IMR-90 (cell line): ENCODE measurements at regions not wholly inside any gene's neighbourhood (a gene's known extent, or its start where the extent isn't known, plus 50 kb on each side); places are given as distances from the start of the nearest gene placed in this dataset.

ENCODE experiments used
- ATAC-seq: fragments of 200-7000 bp; cut with Tn5 transposase; 2 replicates; pipeline ENCODE4 v1.9.1; 2020; ENCODE audit warnings: low read depth, mild to moderate bottlenecking, moderate library complexity
- BruUV-seq: library from RNA; stranded (reverse); fragments of 400-500 nt; replicated peaks from 2 replicates; lab custom pipeline; 2021; lab: Mats Ljungman, UMichigan
- CTCF ChIA-PET: fragments of 300-600 bp; formaldehyde crosslinking; extraction: SDS; loops from one replicate; lab custom pipeline; 2021; ENCODE audit warnings: antibody characterized with exemption; lab: Yijun Ruan, JAX
- POLR2A ChIA-PET: fragments of 300-600 bp; sonication (Branson Sonifier 250); formaldehyde crosslinking; loops from one replicate; lab custom pipeline; 2022; ENCODE audit warnings: antibody characterized with exemption; ENCODE audit not compliant: unreplicated experiment; lab: Charles Lee
- DNase-seq: peaks from one replicate; pipeline ENCODE4 v3.0.0; 2013
- H2AFZ ChIP-seq: replicated peaks from 2 replicates; pipeline ENCODE3; 2013; ENCODE audit warnings: low read length, mild to moderate bottlenecking; ENCODE audit not compliant: poor library complexity
- H2AK5ac ChIP-seq: 2 replicates; pipeline ENCODE4 v1.6.1; 2013; ENCODE audit warnings: low read depth, low read length, inconsistent platforms
- H2AK9ac ChIP-seq: replicated peaks from 2 replicates; pipeline ENCODE3; 2013; ENCODE audit warnings: mild to moderate bottlenecking, low read depth, low read length, moderate library complexity; ENCODE audit not compliant: poor library complexity
- H2BK120ac ChIP-seq: 2 replicates; pipeline ENCODE4 v1.6.1; 2013; ENCODE audit warnings: low read depth, low read length, inconsistent platforms
- H2BK15ac ChIP-seq: 3 replicates; pipeline ENCODE4 v1.6.1; 2013; ENCODE audit warnings: low read depth, low read length, inconsistent platforms
- H2BK20ac ChIP-seq: 2 replicates; pipeline ENCODE4 v1.6.1; 2013; ENCODE audit warnings: low read depth, mild to moderate bottlenecking, inconsistent platforms, low read length, moderate library complexity
- H2BK5ac ChIP-seq: 2 replicates; pipeline ENCODE4 v1.6.1; 2013; ENCODE audit warnings: mild to moderate bottlenecking, low read depth, low read length, inconsistent platforms; ENCODE audit not compliant: poor library complexity, severe bottlenecking
- H3K14ac ChIP-seq: replicated peaks from 2 replicates; pipeline ENCODE4 v1.6.1; 2013; ENCODE audit warnings: low read depth, low read length, inconsistent platforms
- H3K18ac ChIP-seq: 2 replicates; pipeline ENCODE4 v1.6.1; 2013; ENCODE audit warnings: low read depth, low read length, control low read depth
- H3K23ac ChIP-seq: 2 replicates; pipeline ENCODE4 v1.6.1; 2013; ENCODE audit warnings: low read depth, low read length, inconsistent platforms
- H3K27ac ChIP-seq: 2 replicates; pipeline ENCODE4 v1.5.1; 2013; ENCODE audit warnings: mild to moderate bottlenecking, control low read depth, low read length; ENCODE audit not compliant: insufficient read depth
- H3K27me3 ChIP-seq: 2 replicates; pipeline ENCODE4 v1.6.1; 2013; ENCODE audit warnings: low read length; ENCODE audit not compliant: control insufficient read depth, insufficient read depth
- H3K36me3 ChIP-seq: 2 replicates; pipeline ENCODE4 v1.6.1; 2013; ENCODE audit warnings: low read length, mixed read lengths; ENCODE audit not compliant: control insufficient read depth, insufficient read depth
- H3K4ac ChIP-seq: 2 replicates; pipeline ENCODE4 v1.6.1; 2013; ENCODE audit warnings: low read depth, low read length, inconsistent platforms
- H3K4me1 ChIP-seq: 2 replicates; pipeline ENCODE4 v1.6.1; 2013; ENCODE audit warnings: low read length, mixed read lengths; ENCODE audit not compliant: control insufficient read depth, insufficient read depth
- H3K4me2 ChIP-seq: 2 replicates; pipeline ENCODE4 v1.6.1; 2013; ENCODE audit warnings: low read depth, mild to moderate bottlenecking, control low read depth, low read length, moderate library complexity
- H3K4me3 ChIP-seq: 2 replicates; pipeline ENCODE4 v1.5.1; 2013; ENCODE audit warnings: low read depth, mild to moderate bottlenecking, control low read depth, low read length, moderate library complexity; ENCODE audit not compliant: insufficient read depth
- H3K56ac ChIP-seq: 2 replicates; pipeline ENCODE4 v1.6.1; 2013; ENCODE audit warnings: low read length, inconsistent platforms; ENCODE audit not compliant: insufficient read depth; ENCODE audit errors: extremely low read depth
- H3K79me1 ChIP-seq, 2 experiments: 2 replicates each; pipeline ENCODE4 v1.6.1; 2013; ENCODE audit warnings: low read length in 2 of 2, inconsistent platforms in 1 of 2, low read depth in 1 of 2
- H3K9ac ChIP-seq: 2 replicates; pipeline ENCODE4 v1.6.1; 2013; ENCODE audit warnings: low read depth, low read length, control low read depth
- H3K9me1 ChIP-seq: 2 replicates; pipeline ENCODE4 v1.6.1; 2013; ENCODE audit warnings: low read length, inconsistent platforms; ENCODE audit not compliant: insufficient read depth
- H3K9me3 ChIP-seq: 2 replicates; pipeline ENCODE4 v1.6.1; 2013; ENCODE audit warnings: low read length; ENCODE audit not compliant: control insufficient read depth, insufficient read depth
- H4K20me1 ChIP-seq: 2 replicates; pipeline ENCODE4 v1.6.1; 2013; ENCODE audit warnings: low read length, inconsistent platforms; ENCODE audit not compliant: insufficient read depth
- H4K5ac ChIP-seq: 2 replicates; pipeline ENCODE4 v1.6.1; 2013; ENCODE audit warnings: mild to moderate bottlenecking, low read depth, low read length, control low read depth
- H4K8ac ChIP-seq, 2 experiments: 2 replicates each; pipeline ENCODE4 v1.6.1; 2013; ENCODE audit warnings: low read depth in 2 of 2, low read length in 2 of 2, control low read depth in 1 of 2, inconsistent platforms in 1 of 2
- H4K91ac ChIP-seq: 2 replicates; pipeline ENCODE4 v1.6.1; 2013; ENCODE audit warnings: low read depth, low read length, inconsistent platforms; ENCODE audit not compliant: insufficient read depth
- BHLHE40 ChIP-seq: fragments of 150-350 bp; IDR thresholded peaks from 2 replicates; pipeline ENCODE4 v1.6.1; 2016; ENCODE audit warnings: mild to moderate bottlenecking, low read depth, low read length
- CEBPB ChIP-seq: IDR thresholded peaks from 2 replicates; pipeline ENCODE4 v1.6.1; 2012; ENCODE audit warnings: low read depth, low read length, improper control_type of control experiment
- CHD1 ChIP-seq: IDR thresholded peaks from 2 replicates; pipeline ENCODE4 v1.6.1; 2012; ENCODE audit warnings: low read depth, low read length, improper control_type of control experiment
- CTCF ChIP-seq: conservative IDR thresholded peaks from 2 replicates; pipeline ENCODE4 v1.5.1; 2012; ENCODE audit warnings: mild to moderate bottlenecking, low read depth, low read length, improper control_type of control experiment
- ELK1 ChIP-seq: fragments of 150-350 bp; IDR thresholded peaks from 2 replicates; pipeline ENCODE4 v1.6.1; 2016; ENCODE audit warnings: low read depth, mild to moderate bottlenecking, low read length, moderate library complexity, borderline replicate concordance
- FOS ChIP-seq: fragments of 150-350 bp; IDR thresholded peaks from 2 replicates; pipeline ENCODE4 v1.6.1; 2016; ENCODE audit warnings: low read depth, low read length
- MAFK ChIP-seq: IDR thresholded peaks from 2 replicates; pipeline ENCODE4 v1.6.1; 2012; ENCODE audit warnings: low read depth, low read length, improper control_type of control experiment
- MAZ ChIP-seq: IDR thresholded peaks from 2 replicates; pipeline ENCODE4 v1.6.1; 2012; ENCODE audit warnings: low read depth, mild to moderate bottlenecking, low read length, improper control_type of control experiment, moderate library complexity, borderline replicate concordance
- MXI1 ChIP-seq: IDR thresholded peaks from 2 replicates; pipeline ENCODE4 v1.6.1; 2012; ENCODE audit warnings: low read depth, mild to moderate bottlenecking, low read length, moderate library complexity, borderline replicate concordance
- NFE2L2 ChIP-seq: fragments of 150-350 bp; IDR thresholded peaks from 2 replicates; pipeline ENCODE4 v1.6.1; 2016; ENCODE audit warnings: low read depth, mild to moderate bottlenecking, low read length
- POLR2A ChIP-seq: IDR thresholded peaks from 2 replicates; pipeline ENCODE4 v1.6.1; 2012; ENCODE audit warnings: mild to moderate bottlenecking, low read depth, low read length
- RAD21 ChIP-seq: IDR thresholded peaks from 2 replicates; pipeline ENCODE4 v1.6.1; 2012; ENCODE audit warnings: low read length, improper control_type of control experiment
- RCOR1 ChIP-seq: IDR thresholded peaks from 2 replicates; pipeline ENCODE4 v1.6.1; 2012; ENCODE audit warnings: mild to moderate bottlenecking, low read length, improper control_type of control experiment; ENCODE audit not compliant: insufficient replicate concordance
- RFX5 ChIP-seq: IDR thresholded peaks from 2 replicates; pipeline ENCODE4 v1.8.0; 2012; ENCODE audit warnings: low read depth, mild to moderate bottlenecking, low read length, moderate library complexity
- SMC3 ChIP-seq: fragments of 150-350 bp; IDR thresholded peaks from 2 replicates; pipeline ENCODE4 v1.6.1; 2016; ENCODE audit warnings: low read depth, mild to moderate bottlenecking, antibody characterized with exemption, low read length, moderate library complexity
- USF2 ChIP-seq: fragments of 150-350 bp; IDR thresholded peaks from 2 replicates; pipeline ENCODE4 v1.6.1; 2017; ENCODE audit warnings: mild to moderate bottlenecking, antibody characterized with exemption, low read length, low read depth
- WGBS, 2 experiments: methylation state at CpG; one replicate each; pipeline versions ENCODE4 v1.1.5 to v1.1.7; 2013; ENCODE audit warnings: missing lambda C conversion rate in 2 of 2; ENCODE audit not compliant: insufficient read length in 1 of 2; ENCODE audit errors: extremely low coverage in 2 of 2; 5-methylcytosine and 5-hydroxymethylcytosine counted together
- dilution Hi-C: fragments of 300-500 bp; cut with HindIII; formaldehyde crosslinking; loops from one replicate; pipeline ENCODE4 v1.14.3; 2018; ENCODE audit warnings: low sequenced_read_pairs; ENCODE audit not compliant: unreplicated experiment
- in situ Hi-C: fragments of 300-500 bp; cut with MboI; formaldehyde crosslinking; loops from 3 replicates; pipeline ENCODE4 v1.14.3; 2019; ENCODE audit warnings: low sequenced_read_pairs, inconsistent platforms, mixed read lengths
- intact Hi-C: fragments of 100-400 bp; cut with micrococcal nuclease; formaldehyde crosslinking; loops from 2 replicates; pipeline ENCODE4 v1.10.0; 2022

- no peak overlapping the region for H2BK15ac ChIP-seq
- 40% methylated on average over 1 of the region's 2 CpGs; no CpG with 5 or more reads in 1 of the 2 experiments for WGBS, 2 experiments
- H3K27me3 ChIP-seq: no peaks in the 10 kb centered on the region
- no peak overlapping the region for H3K4ac ChIP-seq
- BruUV-seq: no TSS peak
- H4K8ac ChIP-seq: no peak overlapping the region
- ATAC-seq: no peak
- no peak overlapping the region for H2BK20ac ChIP-seq
- no peak overlapping the region for H4K91ac ChIP-seq
- no peak overlapping the region for H3K18ac ChIP-seq
- H3K56ac ChIP-seq: no peak overlapping the region
- no peaks in the 10 kb centered on the region for H3K36me3 ChIP-seq
- H2BK5ac ChIP-seq: no peak overlapping the region
- H3K4me2 ChIP-seq: no peak overlapping the region
- no peaks in the 10 kb centered on the region for H4K20me1 ChIP-seq
- no peak overlapping the region for H2AK9ac ChIP-seq
- TF ChIP-seq FOS: no peak
- no peak for TF ChIP-seq USF2
- TF ChIP-seq RFX5: no peak
- no peak for TF ChIP-seq CTCF
- TF ChIP-seq ELK1: no peak
- no peak for TF ChIP-seq RCOR1
- TF ChIP-seq MAZ: no peak
- TF ChIP-seq NFE2L2: no peak
- no peak for TF ChIP-seq RAD21
- TF ChIP-seq BHLHE40: no peak
- no peak for TF ChIP-seq CEBPB
- TF ChIP-seq MXI1: no peak
- no peak for TF ChIP-seq SMC3
- no peak for TF ChIP-seq MAFK
- no peak for TF ChIP-seq POLR2A
- TF ChIP-seq CHD1: no peak
- H2BK120ac ChIP-seq: no peak overlapping the region
- H3K9me1 ChIP-seq: no peaks in the 10 kb centered on the region
- no peak overlapping the region for H2AK5ac ChIP-seq
- DNase-seq: no peak
- dilution Hi-C loops: no loop called here
- ChIA-PET POLR2A (no interaction called here), CTCF (interaction anchor here (0.8 kb wide), 1 partner anchor 464 kb away, joined by 4 read pairs; no protein-coding TSS in a partner anchor)
- no peak overlapping the region for H3K27ac ChIP-seq
- no peak overlapping the region for H3K14ac ChIP-seq
- no peak overlapping the region for H3K9ac ChIP-seq
- no peak overlapping the region for H4K5ac ChIP-seq
- no peak overlapping the region for H2AFZ ChIP-seq
- intact Hi-C loops: no loop called here
- no peak overlapping the region for H3K23ac ChIP-seq
- H3K4me3 ChIP-seq: no peak overlapping the region
- H3K9me3 ChIP-seq: no peaks in the 10 kb centered on the region
- no peaks in the 10 kb centered on the region for H3K79me1 ChIP-seq
- in situ Hi-C loops: no loop called here
- no peaks in the 10 kb centered on the region for H3K4me1 ChIP-seq
Observed at GRCh38 chr9:7516376-7516775, 283.2 kb downstream of the DMAC1 start.
